PC-3 (cell line): ENCODE measurements at regions not wholly inside any gene's neighbourhood (a gene's known extent, or its start where the extent isn't known, plus 50 kb on each side); places are given as distances from the start of the nearest gene placed in this dataset.

ENCODE experiments used
- EZH2 ChIP-seq: fragments of 300-600 bp; sonication (generic); IDR thresholded peaks from one replicate; pipeline ENCODE4 v1.6.1; 2017; ENCODE audit warnings: antibody characterized with exemption, mild to moderate bottlenecking, low read length; ENCODE audit not compliant: unreplicated experiment
- EZH2phosphoT487 ChIP-seq: fragments of 300-600 bp; sonication (generic); IDR thresholded peaks from 2 replicates; pipeline ENCODE4 v1.6.1; 2018; ENCODE audit warnings: mild to moderate bottlenecking, antibody characterized with exemption, low read length, borderline replicate concordance
- TF ChIP-seq, protein P1 (sequence below): fragments of 300-600 bp; sonication (generic); conservative IDR thresholded peaks from 2 replicates; pipeline ENCODE4 v1.5.1; 2017; ENCODE audit warnings: antibody characterized with exemption, low read depth, mild to moderate bottlenecking, low read length

DNA sequence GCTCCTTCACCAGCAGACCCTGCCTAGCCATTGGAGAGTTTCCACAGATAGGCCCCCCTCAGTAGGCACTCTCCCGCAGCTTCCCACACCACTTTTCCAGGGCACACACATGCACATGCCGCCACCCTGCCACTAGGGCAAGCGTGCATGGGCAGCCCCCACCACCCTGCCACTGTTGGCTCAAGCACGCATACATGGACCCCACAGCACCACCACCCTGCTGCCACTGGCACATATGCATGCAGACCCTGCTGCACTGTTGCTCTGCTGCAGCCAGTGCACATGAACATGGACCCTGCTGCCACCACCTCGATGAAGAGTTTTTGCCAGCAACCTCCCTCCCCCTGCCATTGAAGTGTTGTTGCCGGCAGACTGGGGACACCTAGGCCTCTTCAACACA lies 154.9 kb downstream of the FTCDNL1 start:
- TF ChIP-seq, protein P1, sequence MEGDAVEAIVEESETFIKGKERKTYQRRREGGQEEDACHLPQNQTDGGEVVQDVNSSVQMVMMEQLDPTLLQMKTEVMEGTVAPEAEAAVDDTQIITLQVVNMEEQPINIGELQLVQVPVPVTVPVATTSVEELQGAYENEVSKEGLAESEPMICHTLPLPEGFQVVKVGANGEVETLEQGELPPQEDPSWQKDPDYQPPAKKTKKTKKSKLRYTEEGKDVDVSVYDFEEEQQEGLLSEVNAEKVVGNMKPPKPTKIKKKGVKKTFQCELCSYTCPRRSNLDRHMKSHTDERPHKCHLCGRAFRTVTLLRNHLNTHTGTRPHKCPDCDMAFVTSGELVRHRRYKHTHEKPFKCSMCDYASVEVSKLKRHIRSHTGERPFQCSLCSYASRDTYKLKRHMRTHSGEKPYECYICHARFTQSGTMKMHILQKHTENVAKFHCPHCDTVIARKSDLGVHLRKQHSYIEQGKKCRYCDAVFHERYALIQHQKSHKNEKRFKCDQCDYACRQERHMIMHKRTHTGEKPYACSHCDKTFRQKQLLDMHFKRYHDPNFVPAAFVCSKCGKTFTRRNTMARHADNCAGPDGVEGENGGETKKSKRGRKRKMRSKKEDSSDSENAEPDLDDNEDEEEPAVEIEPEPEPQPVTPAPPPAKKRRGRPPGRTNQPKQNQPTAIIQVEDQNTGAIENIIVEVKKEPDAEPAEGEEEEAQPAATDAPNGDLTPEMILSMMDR, result no peak
- TF ChIP-seq EZH2 (no peak), EZH2phosphoT487 (no peak)
